Left ventricle myocardium inferior (tissue), 1 donor: ENCODE measurements at regions not wholly inside any gene's neighbourhood (a gene's known extent, or its start where the extent isn't known, plus 50 kb on each side); places are given as distances from the start of the nearest gene placed in this dataset.
"Not testable (repeated sequence)": the region's sequence is repeated elsewhere in the genome, so short reads cannot be mapped to it uniquely, and the experiment has no call there.

Experiments
- DNase-seq: peaks from one replicate; pipeline ENCODE4 v3.0.0-alpha.2; 2020
- H3K27ac ChIP-seq: fragments of 200-600 bp; replicated peaks from 2 replicates; pipeline ENCODE4 v1.8.0; 2021
- H3K27me3 ChIP-seq: fragments of 200-600 bp; 2 replicates; pipeline ENCODE4 v1.8.0; 2021; ENCODE audit warnings: low read depth
- H3K36me3 ChIP-seq: fragments of 200-600 bp; 2 replicates; pipeline ENCODE4 v1.8.0; 2021
- H3K4me1 ChIP-seq: fragments of 200-600 bp; 2 replicates; pipeline ENCODE4 v1.8.0; 2021
- H3K4me3 ChIP-seq: fragments of 200-600 bp; 2 replicates; pipeline ENCODE4 v1.8.0; 2021; ENCODE audit warnings: mild to moderate bottlenecking, moderate library complexity
- H3K9me3 ChIP-seq: fragments of 200-600 bp; replicated peaks from 2 replicates; pipeline ENCODE4 v1.8.0; 2021
- CTCF ChIP-seq: fragments of 200-600 bp; IDR thresholded peaks from 2 replicates; pipeline ENCODE4 v1.8.0; 2021; ENCODE audit warnings: antibody characterized with exemption, mild to moderate bottlenecking, borderline replicate concordance
- intact Hi-C: fragments of 100-400 bp; cut with micrococcal nuclease; formaldehyde crosslinking; loops from one replicate; pipeline ENCODE4 v1.11.0; 2022
- donor health status: DM: no; HTN: yes; CAD: no; lungs with severe emphysema.

GRCh38 chr1:232575763-232576040 is 54.2 kb downstream of the SIPA1L2 start:
- DNase-seq, result no peak
- peak overlapping the region; percentile 31 for H3K27ac ChIP-seq
- no peak overlapping the region for H3K4me3 ChIP-seq
- peaks cover 81% of the 10 kb centered on the region for H3K4me1 ChIP-seq
- intact Hi-C loops, result no loop called here
- no peaks in the 10 kb centered on the region for H3K9me3 ChIP-seq
- no peaks in the 10 kb centered on the region for H3K27me3 ChIP-seq
- no peaks in the 10 kb centered on the region for H3K36me3 ChIP-seq
- TF ChIP-seq CTCF, result no peak

- H3K9me3 ChIP-seq, result no peaks in the 10 kb centered on the region
- no peak for TF ChIP-seq CTCF
- intact Hi-C loops, result no loop called here
- H3K36me3 ChIP-seq, result no peaks in the 10 kb centered on the region
- H3K4me1 ChIP-seq, result peaks cover 81% of the 10 kb centered on the region
- no peak for DNase-seq
- no peaks in the 10 kb centered on the region for H3K27me3 ChIP-seq
- peak overlapping the region; percentile 31 for H3K27ac ChIP-seq
- no peak overlapping the region for H3K4me3 ChIP-seq
Observed at GRCh38 chr1:232574889-232575762, 54.8 kb downstream of the SIPA1L2 start.

GRCh38 chr1:232574077-232574476 is 55.9 kb downstream of the SIPA1L2 start:
- TF ChIP-seq CTCF, result no peak
- no peaks in the 10 kb centered on the region for H3K36me3 ChIP-seq
- no peaks in the 10 kb centered on the region for H3K27me3 ChIP-seq
- DNase-seq, result no peak
- no peaks in the 10 kb centered on the region for H3K9me3 ChIP-seq
- intact Hi-C loops, result no loop called here
- no peak overlapping the region for H3K27ac ChIP-seq
- peaks cover 81% of the 10 kb centered on the region for H3K4me1 ChIP-seq
- H3K4me3 ChIP-seq, result no peak overlapping the region

- intact Hi-C loops, result no loop called here
Observed at GRCh38 chr1:232571523-232571922, 58.4 kb downstream of the SIPA1L2 start.

GRCh38 chr1:232570007-232570406 is 59.9 kb downstream of the SIPA1L2 start:
- Histone ChIP-seq H3K4me1 (peaks cover 82% of the 10 kb centered on the region), H3K27me3 (no peaks in the 10 kb centered on the region), H3K9me3 (no peaks in the 10 kb centered on the region), H3K36me3 (no peaks in the 10 kb centered on the region), H3K4me3 (no peak overlapping the region), H3K27ac (peak overlapping the region; percentile 40)
- no peak for TF ChIP-seq CTCF
- intact Hi-C loops, result no loop called here
- DNase-seq, result no peak

More at GRCh38 chr1:232571523-232571922, 58.4 kb downstream of the SIPA1L2 start:
- no peak for TF ChIP-seq CTCF
- Histone ChIP-seq H3K4me3 (no peak overlapping the region), H3K36me3 (no peaks in the 10 kb centered on the region), H3K4me1 (peaks cover 83% of the 10 kb centered on the region), H3K27me3 (no peaks in the 10 kb centered on the region), H3K9me3 (no peaks in the 10 kb centered on the region), H3K27ac (peak overlapping the region; percentile 40)
- DNase-seq, result no peak

- not testable (repeated sequence) for DNase-seq, H3K4me3 ChIP-seq, H3K36me3 ChIP-seq, H3K27me3 ChIP-seq, H3K9me3 ChIP-seq
- Histone ChIP-seq H3K4me1 (peaks cover 79% of the 10 kb centered on the region), H3K27ac (peak overlapping the region; percentile 40)
- intact Hi-C loops, result loop anchor here (10.0 kb wide), 1 partner anchor 55 kb away; no protein-coding TSS in a partner anchor
Observed at GRCh38 chr1:232569554-232569921, 60.4 kb downstream of the SIPA1L2 start.
